Activated CD4-positive, alpha-beta T cell treated with anti-CD3 and anti-CD28 coated beads, Interleukin-2, amount 50 U/mL, for 1 hour (primary cell): ENCODE measurements at regions not wholly inside any gene's neighbourhood (a gene's known extent, or its start where the extent isn't known, plus 50 kb on each side); places are given as distances from the start of the nearest gene placed in this dataset.

Experiments used
- DNase-seq: peaks from one replicate; pipeline ENCODE4 v3.0.0-alpha.2; 2020

DNA sequence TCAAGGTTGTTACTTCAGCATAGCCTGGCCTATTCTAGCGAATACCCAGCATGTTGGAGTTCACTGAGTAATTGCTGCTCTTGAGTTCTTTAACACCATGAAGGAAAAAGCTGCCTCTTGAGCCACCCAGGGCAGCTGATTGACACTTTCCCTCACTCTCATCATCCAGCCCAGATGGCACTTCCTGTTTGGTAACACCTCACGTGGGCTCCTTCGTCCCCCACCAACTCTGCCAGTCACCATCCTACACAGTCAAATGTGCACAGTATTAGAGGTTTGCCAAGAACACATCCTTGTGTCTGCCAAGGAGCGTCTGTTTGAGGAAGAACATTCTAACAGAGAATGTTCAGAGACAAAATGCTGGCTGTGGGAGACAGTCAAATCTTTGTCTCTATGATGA, 266.3 kb downstream of the RPLP1 start:
- DNase-seq: peak; percentile 8

DNA sequence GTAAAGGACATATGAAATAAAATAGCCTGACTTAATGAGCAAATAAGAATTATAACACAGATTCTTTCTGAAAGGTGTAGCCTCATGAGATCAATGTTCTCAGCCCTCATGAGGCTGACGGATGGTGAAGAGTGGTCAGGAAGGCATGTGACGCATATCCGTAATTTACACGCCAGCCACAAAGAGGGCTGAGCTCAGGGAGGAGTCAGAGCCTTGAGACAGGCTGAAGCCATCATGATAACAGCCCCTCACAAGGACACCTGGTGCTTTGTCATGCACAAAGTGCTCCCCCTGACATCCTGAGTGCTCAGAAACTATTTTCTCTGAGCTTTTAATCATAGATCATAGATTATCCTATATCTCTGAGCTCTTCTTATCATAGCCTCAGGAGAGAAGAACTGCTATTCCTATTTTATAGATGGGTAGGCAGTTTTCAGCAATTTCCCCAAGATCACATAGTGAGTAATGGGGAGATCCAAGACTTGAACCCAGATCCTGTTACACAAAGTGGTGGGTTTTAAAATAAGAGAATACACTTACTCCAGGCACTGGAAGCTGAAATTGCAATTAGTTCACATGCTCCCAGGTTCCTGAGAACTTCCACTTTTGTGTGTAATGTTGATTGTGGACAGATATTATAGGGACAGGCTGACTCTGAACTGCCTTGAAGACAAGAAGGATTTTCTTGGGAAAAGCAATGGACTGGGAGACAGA, 267.1 kb downstream of the RPLP1 start:
- DNase-seq: peak; percentile 55

DNA sequence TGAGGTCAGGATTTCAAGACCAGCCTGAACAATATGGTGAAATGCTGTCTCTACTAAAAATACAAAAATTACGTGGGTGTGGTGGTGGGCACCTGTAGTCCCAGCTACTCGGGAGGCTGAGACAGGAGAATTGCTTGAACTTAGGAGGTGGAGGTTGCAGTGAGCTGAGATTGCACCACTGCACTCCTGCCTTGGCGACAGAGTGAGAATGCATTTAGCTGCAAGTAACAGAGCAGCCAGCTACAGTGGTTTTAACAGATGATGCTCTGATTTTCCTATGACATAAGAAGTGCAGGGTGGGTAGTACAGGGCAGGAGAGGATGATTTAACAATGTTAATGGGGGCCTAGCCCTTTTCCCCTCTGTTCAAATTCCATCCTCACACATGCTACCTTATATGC, 267.9 kb downstream of the RPLP1 start:
- no peak for DNase-seq

DNA sequence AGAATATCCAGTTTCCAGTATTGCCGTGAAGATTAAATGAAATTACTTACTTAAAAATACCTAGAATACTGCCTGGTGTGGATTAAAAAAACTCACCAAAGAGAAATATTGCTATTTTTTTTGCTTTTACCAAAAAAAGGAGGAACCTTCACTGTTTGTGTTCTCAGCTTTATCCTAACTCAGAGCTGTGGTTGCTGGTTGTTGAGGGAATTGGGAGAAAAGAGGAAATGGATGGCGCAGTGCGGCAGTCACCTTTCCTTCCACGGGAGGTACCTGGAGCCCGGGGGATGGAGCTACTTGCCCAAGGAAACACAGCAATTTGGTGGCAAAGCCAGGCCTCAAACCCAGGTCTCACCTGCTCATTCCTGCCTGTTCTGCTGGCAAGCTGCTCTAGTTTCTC, 270.3 kb downstream of the RPLP1 start:
- DNase-seq: no peak

DNA sequence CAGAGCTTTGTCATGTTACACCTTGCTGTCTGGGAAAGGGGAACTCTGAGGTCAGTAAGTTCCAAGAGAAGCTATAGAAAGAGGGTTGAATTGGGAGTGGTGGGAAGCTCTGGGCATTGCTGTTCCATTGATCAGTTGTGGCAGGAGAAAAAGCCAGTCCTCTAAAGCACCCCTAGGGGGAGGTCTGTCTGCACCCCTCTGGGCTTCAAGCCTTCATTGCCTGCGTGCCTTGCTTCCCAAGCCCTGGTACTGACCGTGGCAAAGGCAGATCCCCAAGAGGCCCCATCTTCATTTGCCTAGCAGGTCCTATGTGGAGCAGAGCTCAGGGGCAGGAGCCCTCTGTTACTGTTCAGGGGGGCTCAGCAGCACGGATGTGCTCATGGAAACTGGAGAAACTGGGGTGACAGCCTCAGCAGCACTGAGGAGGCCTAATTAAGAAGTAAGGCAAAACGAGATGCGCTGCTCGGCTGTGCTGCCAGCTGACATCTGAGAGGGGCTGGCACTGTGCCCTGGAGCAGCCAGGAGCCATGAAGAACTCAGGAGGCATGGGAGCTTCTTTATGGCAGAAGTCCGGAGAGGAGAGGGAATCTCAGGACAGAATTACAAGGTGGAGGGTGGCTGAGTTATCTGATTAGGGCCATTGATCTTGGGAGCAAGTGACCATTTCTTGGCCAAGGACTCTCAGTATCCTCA, 270.9 kb downstream of the RPLP1 start:
- no peak for DNase-seq

DNA sequence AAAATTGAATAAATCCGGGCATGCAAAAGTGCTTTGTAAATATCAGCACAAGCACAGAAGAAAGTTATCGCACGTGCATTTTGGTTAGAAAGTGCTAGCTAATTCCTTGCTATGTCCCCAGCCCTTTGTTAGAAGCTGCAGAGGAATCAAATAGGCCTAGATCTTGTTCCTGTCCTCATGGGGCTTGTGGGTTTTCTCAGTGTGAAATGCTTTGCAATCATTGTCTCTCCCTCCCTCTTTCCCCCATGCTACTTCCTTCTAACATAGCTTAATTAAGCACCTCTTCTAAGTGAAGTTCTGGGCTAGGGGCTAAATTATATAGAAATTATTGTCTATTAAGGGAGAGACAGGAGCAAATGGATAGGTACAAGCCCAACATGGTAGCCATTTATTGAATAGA, 271.7 kb downstream of the RPLP1 start:
- no peak for DNase-seq

DNA sequence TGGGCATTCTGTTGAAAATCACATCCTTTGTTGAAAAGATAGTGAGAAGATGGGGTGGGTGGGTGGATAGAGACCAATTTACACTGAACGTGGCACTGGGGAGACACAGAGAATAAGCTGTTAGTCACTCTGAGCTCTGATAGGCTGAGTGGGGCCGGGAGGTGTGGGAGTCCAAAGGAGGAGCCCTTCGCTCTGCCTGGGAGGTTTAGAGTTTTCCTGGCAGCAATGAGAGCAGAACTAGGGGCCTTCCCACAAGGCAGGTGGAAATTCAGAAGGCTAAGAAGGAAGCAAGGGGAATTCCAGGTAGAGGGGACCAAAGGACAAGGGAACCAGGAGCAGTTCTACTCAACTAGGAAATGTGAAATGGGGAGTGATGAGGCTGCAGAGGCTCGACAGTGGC, 272.7 kb downstream of the RPLP1 start:
- DNase-seq: no peak

DNA sequence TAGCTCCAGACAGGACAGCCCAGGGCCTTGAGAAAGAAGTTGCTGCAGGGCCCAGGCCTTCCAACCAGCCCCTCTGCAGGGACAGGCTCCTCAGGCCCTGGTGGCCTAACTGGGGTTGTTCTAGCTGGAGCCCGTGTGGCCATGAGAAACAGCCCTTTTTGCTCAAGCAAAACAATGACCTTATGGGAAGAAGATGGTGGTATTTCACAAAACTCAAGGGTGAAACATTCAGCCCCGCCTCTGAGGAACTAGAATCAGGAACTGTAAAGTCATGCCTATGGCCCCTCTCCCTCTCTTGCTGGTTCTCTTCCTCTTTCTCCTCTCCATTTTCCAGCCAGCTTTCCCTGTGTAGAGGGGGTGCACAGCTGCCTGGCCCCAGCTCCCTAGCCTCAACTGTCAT, 273.3 kb downstream of the RPLP1 start:
- no peak for DNase-seq

DNA sequence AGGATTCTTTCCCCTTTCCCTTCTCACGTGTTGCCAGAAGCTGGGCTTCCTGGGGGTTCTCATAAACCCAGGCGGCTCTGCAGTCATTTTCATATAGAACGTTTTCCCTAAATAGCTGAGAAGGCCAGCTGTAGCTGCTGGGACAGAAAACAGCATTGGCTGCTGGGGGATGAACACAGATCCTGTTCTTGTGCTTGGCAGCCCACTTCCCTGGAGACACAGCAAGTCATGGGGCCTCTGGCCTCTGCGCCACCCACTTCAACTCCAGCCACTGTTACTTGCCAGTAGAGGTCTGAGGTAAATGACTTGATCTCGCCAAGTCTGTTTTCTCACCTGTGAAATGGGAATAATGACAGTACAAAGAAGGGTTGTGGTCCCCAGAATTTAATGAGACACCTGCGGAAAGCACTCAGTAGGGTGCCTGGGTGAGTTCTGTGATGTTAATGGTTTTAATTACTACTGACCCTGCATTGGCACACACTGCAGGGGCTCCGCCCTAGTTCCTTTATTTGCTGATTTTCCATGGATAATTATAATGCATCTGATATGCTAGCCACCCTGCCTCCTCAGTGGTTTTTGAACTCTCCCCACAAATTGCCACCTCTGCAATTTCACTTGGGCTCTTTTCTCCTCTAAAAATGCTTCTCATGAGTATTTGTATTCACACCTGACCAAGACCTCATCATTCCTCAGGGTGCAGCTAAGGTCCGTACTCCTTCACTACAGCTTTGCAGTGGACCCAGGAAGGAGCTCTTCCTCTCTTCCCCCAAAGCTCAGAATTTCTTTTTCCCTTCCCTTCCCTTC, 274.7 kb downstream of the RPLP1 start:
- no peak for DNase-seq

DNA sequence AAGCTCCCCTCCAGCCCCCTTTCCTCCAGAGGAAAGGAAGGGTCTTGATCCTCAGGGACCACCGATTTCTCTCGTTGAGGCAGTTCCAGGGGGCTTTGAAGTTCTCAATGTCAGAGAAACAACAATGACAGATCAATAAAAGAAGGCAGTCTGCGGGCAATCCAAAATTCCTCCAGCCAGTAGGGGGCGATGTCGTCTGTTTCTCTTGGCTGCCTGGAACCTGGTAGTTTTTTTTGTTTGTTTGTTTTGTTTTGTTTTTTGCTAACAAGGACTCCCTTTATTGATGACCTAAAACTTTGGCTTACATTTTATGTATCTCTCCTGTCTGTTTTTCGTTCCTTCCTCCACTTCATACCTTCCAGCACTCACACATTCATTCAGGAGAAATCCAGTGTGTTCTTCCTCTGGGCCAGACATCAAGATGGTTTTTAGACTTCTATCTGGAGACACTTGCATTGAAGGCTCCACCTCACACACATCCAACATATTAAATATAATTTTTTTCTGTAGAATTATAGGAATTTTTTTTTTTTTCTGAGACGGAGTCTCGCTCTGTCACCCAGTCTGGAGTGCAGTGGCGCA, 276.6 kb downstream of the RPLP1 start:
- peak; percentile 81 for DNase-seq

DNA sequence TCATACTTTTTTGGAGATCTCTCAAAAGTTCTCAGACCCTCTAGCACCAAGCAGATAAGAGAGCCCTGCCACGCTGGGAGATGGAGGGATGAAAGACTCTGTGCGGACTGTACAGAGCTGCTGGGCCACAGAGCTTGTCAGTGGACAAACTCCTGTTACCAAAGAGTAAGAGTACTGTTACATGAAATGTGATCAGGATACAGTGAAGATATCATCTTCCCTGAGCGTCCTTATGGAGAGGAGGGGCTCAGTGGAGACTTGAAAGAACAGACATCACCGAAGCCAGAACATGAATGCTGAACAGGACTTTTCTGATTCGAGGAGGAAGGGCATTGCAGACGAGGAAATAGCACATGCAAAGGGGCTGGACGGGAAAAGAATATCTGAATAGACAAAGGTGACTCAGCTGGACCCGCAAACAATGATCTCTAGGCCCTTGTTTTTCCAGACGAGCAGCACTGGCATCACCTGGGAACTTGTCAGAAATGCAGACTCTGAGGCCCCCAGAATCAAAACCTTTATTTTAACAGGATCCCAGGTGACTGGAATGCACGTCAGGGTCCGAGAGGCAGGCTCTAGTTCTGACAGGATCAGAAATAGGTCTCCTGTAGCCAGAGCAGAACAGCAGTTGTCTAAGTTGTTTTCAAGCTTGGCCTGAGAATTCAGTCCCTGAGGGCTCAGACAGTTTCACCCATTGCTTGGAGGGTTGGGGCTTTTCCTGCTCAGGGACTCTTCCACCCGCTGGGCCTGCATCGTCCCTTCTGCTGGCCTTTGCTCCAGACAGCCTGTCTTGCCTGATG, 277.9 kb downstream of the RPLP1 start:
- DNase-seq: no peak

DNA sequence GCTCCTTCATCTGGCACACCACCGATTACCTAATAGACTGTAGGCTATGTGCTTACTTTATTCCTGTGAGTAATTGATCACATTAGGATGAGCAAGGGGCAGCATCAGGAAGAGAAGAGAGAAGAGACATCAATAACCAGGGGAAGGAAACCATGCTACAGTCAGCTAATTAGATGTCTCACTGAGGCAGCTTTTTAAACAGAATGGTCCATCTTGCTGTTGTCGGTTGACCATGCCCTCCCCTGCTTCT, 278.4 kb downstream of the RPLP1 start:
- no peak for DNase-seq

DNA sequence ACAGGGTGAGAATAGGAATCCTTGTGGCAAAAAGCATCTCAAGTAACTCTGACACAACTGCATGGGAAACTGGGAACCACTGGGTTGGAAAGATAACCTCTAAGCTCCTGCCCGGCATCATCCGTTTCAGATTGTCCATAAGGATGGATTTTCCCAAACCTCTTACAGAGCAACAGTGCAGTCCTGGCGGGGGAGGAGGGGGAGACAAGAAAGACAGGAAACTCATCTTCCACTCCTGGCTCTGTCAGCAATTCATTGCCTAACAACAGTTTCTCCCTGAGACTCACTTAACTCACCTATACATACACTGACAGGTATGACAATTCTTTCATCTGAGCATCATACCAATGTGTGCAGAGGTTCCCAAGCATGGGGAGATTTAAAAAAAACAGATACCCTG, 279.0 kb downstream of the RPLP1 start:
- no peak for DNase-seq

DNA sequence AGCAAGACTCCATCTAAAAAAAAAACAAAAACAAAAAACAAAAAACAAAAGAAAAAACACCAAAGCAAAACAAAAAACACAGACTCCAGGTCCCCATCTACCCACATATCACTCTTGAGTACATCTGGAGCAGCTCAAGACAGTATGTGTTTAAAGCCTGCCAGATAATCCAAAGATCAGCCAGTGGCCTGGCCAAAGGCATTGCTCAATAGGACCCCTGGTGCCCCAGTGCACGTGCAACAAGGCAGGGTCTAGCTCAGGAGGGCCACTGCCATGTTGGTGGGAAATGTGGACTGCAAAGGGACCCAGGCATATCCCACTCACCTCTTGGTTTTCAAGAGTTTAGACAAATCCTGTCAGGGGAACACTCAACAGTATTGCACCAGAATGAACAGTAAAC, 279.5 kb downstream of the RPLP1 start:
- DNase-seq: no peak

DNA sequence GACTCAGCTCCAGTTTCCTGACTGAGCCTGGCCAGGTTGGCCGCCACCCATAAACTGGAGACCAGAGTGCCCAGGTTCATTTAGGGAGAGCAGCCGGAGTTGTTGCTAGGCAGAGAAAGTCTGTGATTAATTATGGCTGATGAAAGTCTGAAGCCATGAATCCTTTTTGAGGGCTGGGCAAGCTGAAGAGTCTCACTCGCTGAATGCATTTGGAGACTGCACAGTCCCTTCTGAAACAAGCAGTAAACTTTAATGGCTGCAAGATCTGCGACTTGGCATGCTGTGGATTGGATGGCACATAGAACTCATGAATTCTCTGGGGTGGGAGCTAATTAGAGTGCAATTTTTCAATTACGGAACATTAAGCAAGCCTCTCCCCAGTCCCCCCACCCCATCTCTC, 282.1 kb downstream of the RPLP1 start:
- DNase-seq: no peak

DNA sequence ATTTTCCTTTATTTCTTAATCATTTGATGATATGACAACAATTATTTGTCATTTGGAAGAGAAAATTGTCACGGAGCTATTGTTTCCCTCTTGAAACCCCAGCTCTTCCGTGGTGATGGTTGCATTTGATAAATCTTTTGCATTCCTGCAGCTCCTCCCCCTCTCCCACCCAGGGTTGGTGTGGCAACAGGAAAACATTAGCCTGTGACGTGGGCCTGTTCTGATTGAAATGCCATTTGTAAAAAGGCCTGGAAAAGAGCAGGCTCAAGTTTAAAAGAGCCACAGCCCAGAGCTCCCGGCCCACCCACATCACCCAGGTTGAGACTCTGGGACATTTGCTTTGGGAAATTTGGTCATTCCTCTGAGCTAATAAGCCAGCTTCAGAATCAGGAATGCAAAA, 282.5 kb downstream of the RPLP1 start:
- DNase-seq: no peak

DNA sequence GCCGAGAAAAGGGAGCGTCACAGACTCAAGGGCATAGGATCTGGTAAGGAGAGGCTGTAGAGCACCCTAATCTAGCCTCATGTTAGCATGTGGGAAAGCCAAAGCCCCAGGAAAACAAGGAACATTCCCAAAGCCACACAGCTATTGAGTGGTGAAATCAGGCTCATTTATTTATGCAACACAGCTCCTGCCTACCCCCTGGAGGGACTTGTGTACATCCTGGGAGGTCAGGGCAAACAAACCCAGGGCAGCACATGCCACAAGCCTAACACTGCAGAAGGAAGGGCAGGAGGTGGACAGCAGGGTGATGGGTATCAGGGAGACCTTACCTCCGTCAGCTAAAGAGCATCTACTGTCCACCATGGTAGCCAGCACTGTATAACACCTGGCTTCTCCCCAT, 283.5 kb downstream of the RPLP1 start:
- no peak for DNase-seq

DNA sequence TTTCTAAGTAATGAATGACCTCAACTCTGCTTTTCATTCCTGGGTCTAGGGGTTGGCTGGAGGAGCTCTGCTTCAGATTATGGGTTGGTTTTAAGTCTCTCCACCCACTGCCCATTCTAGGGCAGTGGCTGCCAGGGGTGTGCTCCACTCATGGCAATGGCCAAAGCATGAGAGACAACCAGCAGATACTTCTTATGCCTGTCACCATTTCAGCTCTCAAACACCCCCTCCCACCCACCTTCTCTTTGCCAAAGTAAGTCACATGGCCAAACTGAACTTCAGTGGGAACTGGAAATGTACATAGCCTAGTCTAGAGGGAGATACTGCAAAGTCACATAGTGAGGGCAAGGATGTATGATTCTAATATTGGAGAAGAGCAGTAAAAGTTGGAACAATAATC, 285.3 kb downstream of the RPLP1 start:
- no peak for DNase-seq

DNA sequence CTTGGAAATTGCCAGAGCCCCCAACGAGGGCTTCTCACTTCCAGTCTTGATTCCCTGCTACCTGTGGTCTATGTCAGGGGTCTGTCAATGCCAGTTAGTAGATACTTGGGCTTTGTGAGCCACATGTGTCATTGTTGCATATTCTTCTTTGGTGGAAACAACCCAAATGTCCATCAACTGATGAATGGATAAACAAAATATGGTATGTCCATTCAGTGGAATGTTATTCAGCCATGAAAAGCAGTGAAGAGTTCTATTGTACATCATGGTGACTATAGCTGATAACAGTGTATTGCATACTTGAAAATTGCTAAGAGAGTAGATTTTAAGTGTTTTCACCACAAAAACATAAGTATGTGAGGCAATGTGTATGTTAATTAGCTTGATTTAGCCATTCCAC, 288.1 kb downstream of the RPLP1 start:
- no peak for DNase-seq

DNA sequence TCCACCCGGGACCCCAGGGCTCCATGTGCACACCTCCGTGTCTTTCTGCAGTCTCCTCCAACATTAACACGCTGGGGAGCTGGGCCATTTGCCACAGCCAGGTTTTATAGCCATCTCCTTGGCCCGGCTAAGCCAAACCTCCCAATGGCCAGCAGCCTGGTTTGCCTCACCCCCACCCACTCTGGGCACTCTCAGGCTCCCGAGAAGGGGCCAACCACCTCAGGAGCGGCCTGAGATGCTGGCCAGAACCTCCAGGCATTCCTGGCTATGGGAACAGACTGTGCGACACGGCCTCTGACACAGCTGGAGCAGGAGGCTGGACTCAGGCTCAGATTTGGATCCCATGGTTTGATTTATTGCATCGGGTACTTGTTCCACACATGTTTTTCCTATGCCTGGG, 289.7 kb downstream of the RPLP1 start:
- no peak for DNase-seq

DNA sequence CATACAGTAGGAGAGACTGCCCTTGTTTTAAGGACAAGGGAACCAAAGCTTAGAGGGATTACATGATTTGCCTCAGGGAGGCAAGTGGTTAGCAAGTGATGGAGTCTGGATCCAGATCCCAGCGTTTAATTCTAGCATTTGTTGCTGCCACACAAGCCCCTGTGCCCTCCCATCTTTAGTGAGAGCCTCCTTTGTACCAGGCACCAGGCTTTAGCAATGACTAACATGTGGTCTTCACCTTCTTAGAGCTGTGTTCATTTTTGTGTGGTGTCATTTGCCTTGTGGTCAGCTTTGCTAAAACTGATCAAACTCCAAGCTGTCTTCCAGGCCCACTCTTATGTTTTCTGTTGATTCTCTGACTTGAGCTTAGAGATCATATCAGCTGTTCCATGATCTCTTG, 290.5 kb downstream of the RPLP1 start:
- no peak for DNase-seq

DNA sequence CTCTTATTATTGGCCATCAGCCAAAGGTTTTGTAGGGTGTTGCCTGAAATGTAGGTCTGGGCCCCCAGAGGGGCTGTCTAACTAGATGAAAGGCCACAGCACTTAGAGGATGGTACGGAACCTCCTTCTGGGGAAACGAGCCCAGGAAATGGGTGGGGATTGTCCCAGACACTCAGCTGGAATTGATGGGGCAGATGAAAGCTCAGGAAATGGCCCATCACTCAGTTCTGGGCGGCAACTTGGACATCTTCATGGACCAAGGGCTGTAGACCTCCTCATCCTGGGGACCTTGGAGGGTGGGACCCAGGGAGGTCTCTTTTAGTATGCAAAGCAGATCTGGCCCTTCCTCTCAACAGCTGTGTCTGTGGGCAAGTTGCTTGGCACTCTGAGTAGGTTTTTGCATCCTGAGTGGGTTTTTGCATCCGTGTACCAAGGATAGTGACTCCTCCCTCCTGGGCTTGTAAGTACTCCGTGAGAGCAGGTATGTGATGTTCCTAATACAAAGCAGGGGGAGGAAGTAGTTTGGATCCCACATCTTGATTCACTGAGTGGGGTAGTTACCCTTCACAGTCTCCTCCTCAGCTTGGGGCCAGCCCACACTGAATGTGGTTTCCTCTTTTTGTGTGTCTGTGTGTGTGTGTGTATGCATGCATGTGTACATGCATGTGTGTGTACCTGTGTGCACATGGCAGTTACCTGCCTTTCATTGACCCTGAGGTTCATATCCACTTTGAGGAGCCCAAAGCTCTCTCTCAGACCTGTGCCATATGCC, 292.0 kb downstream of the RPLP1 start:
- DNase-seq: no peak
